Activated naive CD4-positive, alpha-beta T cell treated with anti-CD3 and anti-CD28 coated beads, Interleukin-2, amount 10 ng/mL, durations not matched to agents 7 days and 5 days (primary cell): ENCODE measurements at regions not wholly inside any gene's neighbourhood (a gene's known extent, or its start where the extent isn't known, plus 50 kb on each side); places are given as distances from the start of the nearest gene placed in this dataset.
"Not testable (repeated sequence)": the region's sequence is repeated elsewhere in the genome, so short reads cannot be mapped to it uniquely, and the experiment has no call there.

Source experiments
- CTCF ChIA-PET: fragments of 350-600 bp; sonication (Branson Sonifier 250); formaldehyde crosslinking; loops from one replicate; lab custom pipeline; 2021; ENCODE audit warnings: antibody characterized with exemption; lab: Charles Lee
- DNase-seq: peaks from one replicate; pipeline ENCODE4 v3.0.0-alpha.2; 2020
- H3K27ac Mint-ChIP-seq: one replicate; pipeline ENCODE4 v1.8.0; 2021; ENCODE audit warnings: mild to moderate bottlenecking, moderate library complexity, mixed read lengths
- H3K27me3 Mint-ChIP-seq: one replicate; pipeline ENCODE4 v1.8.0; 2021; ENCODE audit warnings: mild to moderate bottlenecking, mixed read lengths
- H3K36me3 Mint-ChIP-seq: one replicate; pipeline ENCODE4 v1.8.0; 2021; ENCODE audit warnings: mixed read lengths
- H3K4me1 Mint-ChIP-seq: one replicate; pipeline ENCODE4 v1.8.0; 2021; ENCODE audit warnings: mixed read lengths
- H3K4me3 Mint-ChIP-seq: one replicate; pipeline ENCODE4 v1.8.0; 2021; ENCODE audit warnings: mild to moderate bottlenecking, moderate library complexity, mixed read lengths
- H3K9me3 Mint-ChIP-seq: one replicate; pipeline ENCODE4 v1.8.0; 2021; ENCODE audit warnings: mixed read lengths

- CTCF ChIA-PET = no interaction called here
- H3K27me3 Mint-ChIP-seq = no peaks in the 10 kb centered on the region
- H3K36me3 Mint-ChIP-seq = no peaks in the 10 kb centered on the region
- H3K4me1 Mint-ChIP-seq = no peaks in the 10 kb centered on the region
- H3K9me3 Mint-ChIP-seq = peaks cover 6% of the 10 kb centered on the region
- no peak overlapping the region for H3K27ac Mint-ChIP-seq
- no peak for DNase-seq
- H3K4me3 Mint-ChIP-seq = no peak overlapping the region
These were observed 724.6 kb upstream of the NRP1 start for GRCh38 chr10:34058845-34059614.

DNA sequence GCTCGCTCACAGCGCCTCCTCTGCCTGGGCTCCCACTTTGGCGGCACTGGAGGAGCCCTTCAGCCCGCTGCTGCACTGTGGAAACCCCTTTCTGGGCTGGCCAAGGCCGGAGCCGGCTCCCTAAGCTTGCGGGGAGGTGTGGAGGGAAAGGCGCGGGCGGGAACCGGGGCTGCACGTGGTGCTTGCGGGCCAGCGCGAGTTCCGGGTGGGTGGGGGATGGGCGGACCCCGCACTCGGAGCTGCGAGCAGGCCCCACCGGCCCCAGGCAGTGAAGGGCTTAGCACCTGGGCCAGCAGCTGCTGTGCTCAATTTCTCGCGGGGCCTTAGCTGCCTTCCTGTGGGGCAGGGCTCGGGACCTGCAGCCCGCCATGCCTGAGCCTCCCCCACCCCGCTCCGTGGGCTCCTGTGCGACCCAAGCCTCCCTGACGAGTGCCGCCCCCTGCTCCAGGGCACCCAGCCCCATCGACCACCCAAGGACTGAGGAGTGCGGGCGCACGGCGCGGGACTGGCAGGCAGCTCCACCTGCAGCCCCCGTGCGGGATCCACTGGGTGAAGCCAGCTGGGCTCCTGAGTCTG lies 721.0 kb upstream of the NRP1 start:
- H3K4me1 Mint-ChIP-seq, H3K4me3 Mint-ChIP-seq, H3K36me3 Mint-ChIP-seq, DNase-seq, H3K27ac Mint-ChIP-seq, H3K9me3 Mint-ChIP-seq, CTCF ChIA-PET, H3K27me3 Mint-ChIP-seq: not testable (repeated sequence)

- no peak for DNase-seq
- no peak overlapping the region for H3K4me3 Mint-ChIP-seq
- CTCF ChIA-PET = no interaction called here
- peaks cover 2% of the 10 kb centered on the region for H3K9me3 Mint-ChIP-seq
- H3K4me1 Mint-ChIP-seq = no peaks in the 10 kb centered on the region
- no peak overlapping the region for H3K27ac Mint-ChIP-seq
- peaks cover 4% of the 10 kb centered on the region for H3K27me3 Mint-ChIP-seq
- no peaks in the 10 kb centered on the region for H3K36me3 Mint-ChIP-seq
These were observed 715.4 kb upstream of the NRP1 start for GRCh38 chr10:34049887-34050286.

DNA sequence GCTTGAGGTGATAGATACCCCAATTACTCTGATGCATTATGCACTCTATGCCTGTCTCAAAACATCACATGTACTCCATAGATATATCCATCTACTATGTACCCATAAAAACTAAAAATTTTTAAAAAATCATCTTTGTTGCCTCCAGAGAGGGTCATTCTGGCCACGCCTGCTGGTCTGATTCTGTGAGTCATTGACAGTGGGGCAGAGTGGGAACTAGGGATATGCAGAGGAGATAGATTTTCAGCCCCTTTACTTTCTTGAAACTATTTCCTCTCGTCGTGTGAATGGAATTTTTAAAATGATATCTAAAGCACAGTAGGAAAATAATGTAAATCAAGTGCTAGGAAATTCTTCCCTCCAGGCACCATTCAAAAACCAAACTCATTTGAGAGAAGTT lies 715.0 kb upstream of the NRP1 start:
- Mint-ChIP-seq H3K36me3 (no peaks in the 10 kb centered on the region), H3K27ac (no peak overlapping the region), H3K4me3 (no peak overlapping the region), H3K27me3 (peaks cover 4% of the 10 kb centered on the region), H3K9me3 (peaks cover 2% of the 10 kb centered on the region), H3K4me1 (no peaks in the 10 kb centered on the region)
- no peak for DNase-seq
- CTCF ChIA-PET = no interaction called here

GRCh38 chr10:34047389-34047788 lies 712.9 kb upstream of the NRP1 start:
- Mint-ChIP-seq H3K4me3 (no peak overlapping the region), H3K36me3 (no peaks in the 10 kb centered on the region), H3K9me3 (peaks cover 4% of the 10 kb centered on the region), H3K4me1 (no peaks in the 10 kb centered on the region), H3K27me3 (peaks cover 4% of the 10 kb centered on the region), H3K27ac (no peak overlapping the region)
- CTCF ChIA-PET = no interaction called here
- no peak for DNase-seq

GRCh38 chr10:34046506-34047034 lies 712.1 kb upstream of the NRP1 start:
- DNase-seq = no peak
- CTCF ChIA-PET = no interaction called here
- H3K27ac Mint-ChIP-seq = no peak overlapping the region
- peaks cover 4% of the 10 kb centered on the region for H3K9me3 Mint-ChIP-seq
- H3K4me3 Mint-ChIP-seq = no peak overlapping the region
- H3K27me3 Mint-ChIP-seq = peaks cover 4% of the 10 kb centered on the region
- H3K4me1 Mint-ChIP-seq = no peaks in the 10 kb centered on the region
- no peaks in the 10 kb centered on the region for H3K36me3 Mint-ChIP-seq

DNA sequence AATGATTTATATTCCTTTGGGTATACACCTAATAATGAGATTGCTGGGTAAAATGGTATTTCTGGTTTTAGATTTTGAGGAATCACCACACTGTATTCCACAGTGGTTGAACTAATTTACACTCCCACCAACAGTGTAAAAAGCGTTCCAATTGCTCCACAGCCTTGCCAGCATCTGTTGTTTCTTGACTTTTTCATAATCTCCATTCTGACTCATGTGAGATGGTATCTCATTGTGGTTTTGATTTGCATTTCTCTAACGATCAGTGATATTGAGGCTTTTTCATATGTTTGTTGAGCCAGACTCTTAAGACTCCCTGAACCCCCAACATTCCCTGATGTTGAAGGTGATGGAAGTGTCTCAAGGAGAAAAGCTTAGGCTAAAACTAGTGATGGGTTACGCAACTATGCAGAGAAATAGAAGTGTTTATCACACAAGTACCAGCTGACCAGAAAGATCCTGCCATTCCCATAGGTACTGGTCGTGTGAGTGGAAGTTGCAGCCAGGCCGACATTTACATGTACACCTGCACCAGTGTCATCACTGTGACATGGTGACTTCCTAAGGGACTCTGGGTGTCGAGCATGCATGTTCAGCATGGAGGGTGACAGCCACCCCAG lies 711.2 kb upstream of the NRP1 start:
- H3K9me3 Mint-ChIP-seq = peaks cover 4% of the 10 kb centered on the region
- H3K36me3 Mint-ChIP-seq = no peaks in the 10 kb centered on the region
- CTCF ChIA-PET = no interaction called here
- no peaks in the 10 kb centered on the region for H3K27me3 Mint-ChIP-seq
- no peaks in the 10 kb centered on the region for H3K4me1 Mint-ChIP-seq
- DNase-seq = no peak
- H3K4me3 Mint-ChIP-seq = no peak overlapping the region
- H3K27ac Mint-ChIP-seq = no peak overlapping the region

DNA sequence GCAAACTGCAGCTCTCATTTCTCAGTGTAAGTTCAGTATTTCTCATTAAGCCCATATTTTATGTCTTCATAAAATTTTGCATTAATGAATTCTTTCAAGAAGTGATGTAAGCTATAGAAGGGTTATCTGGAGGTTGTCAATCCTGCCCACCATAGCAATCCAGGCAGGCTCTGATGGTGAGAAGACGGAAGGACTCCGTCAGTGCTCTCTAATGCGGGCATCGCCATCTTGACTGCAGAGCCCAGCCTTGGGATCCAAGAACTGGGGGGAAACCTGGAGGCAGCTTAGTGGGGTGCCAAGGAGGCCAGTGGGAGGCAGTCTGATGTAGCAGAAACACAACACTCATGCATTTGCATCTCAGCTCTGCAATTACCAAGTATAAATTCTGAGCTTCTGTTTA lies 707.4 kb upstream of the NRP1 start:
- peaks cover 4% of the 10 kb centered on the region for H3K9me3 Mint-ChIP-seq
- CTCF ChIA-PET = no interaction called here
- H3K27me3 Mint-ChIP-seq = no peaks in the 10 kb centered on the region

DNA sequence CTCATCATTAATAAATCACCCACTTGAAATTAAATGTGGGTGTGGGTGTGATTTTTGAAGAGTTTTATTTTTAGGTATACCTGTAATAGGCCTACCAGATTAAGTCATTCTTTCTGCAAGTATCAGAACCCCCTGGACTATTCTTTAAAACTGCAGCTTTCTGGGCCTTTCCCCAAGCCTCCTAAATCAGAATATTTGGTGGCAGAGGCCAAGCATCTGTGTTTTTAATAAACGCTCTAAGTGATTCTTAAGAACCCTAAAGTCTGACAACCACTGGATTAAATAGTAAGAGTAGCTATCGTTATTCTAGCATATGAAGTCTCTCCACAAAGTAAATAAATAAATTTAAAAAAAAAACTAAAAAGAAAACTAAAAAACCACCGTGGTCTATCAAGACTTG lies 703.0 kb upstream of the NRP1 start:
- H3K27ac Mint-ChIP-seq = no peak overlapping the region
- H3K9me3 Mint-ChIP-seq = no peaks in the 10 kb centered on the region
- no peaks in the 10 kb centered on the region for H3K4me1 Mint-ChIP-seq
- no peak overlapping the region for H3K4me3 Mint-ChIP-seq
- CTCF ChIA-PET = no interaction called here
- no peak for DNase-seq
- H3K27me3 Mint-ChIP-seq = no peaks in the 10 kb centered on the region
- H3K36me3 Mint-ChIP-seq = no peaks in the 10 kb centered on the region

More for the DNA sequence above, 707.4 kb upstream of the NRP1 start:
- no peak for DNase-seq
- no peaks in the 10 kb centered on the region for H3K4me1 Mint-ChIP-seq
- no peak overlapping the region for H3K4me3 Mint-ChIP-seq
- H3K27ac Mint-ChIP-seq = no peak overlapping the region
- H3K36me3 Mint-ChIP-seq = no peaks in the 10 kb centered on the region

DNA sequence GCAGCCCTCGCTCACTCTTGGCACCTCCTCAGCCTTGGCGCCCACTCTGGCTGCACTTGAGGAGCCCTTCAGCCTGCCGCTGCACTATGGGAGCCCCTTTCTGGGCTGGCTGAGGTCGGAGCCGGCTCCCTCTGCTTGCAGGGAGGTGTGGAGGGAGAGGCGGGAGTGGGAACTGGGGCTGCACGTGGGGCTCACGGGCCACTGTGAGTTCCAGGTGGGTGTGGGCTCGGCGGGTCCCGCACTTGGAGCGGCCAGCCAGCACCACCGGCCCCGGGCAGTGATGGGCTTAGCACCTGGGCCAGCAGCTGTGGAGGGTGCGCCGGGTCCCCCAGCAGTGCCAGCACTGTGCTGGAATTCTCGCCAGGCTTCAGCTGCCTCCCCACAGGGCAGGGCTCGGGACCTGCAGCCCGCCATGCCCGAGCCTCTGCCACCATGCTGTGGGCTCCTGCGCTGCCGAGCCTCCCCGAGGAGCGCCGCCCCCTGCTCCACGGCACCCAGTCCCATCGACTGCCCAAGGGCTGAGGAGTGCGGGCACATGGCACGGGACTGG lies 700.8 kb upstream of the NRP1 start:
- H3K36me3 Mint-ChIP-seq, H3K27me3 Mint-ChIP-seq, H3K9me3 Mint-ChIP-seq, H3K27ac Mint-ChIP-seq, H3K4me3 Mint-ChIP-seq, CTCF ChIA-PET, H3K4me1 Mint-ChIP-seq, DNase-seq: not testable (repeated sequence)

- H3K4me1 Mint-ChIP-seq = no peaks in the 10 kb centered on the region
- H3K4me3 Mint-ChIP-seq = no peak overlapping the region
These were observed 698.6 kb upstream of the NRP1 start for GRCh38 chr10:34033078-34033477.

DNA sequence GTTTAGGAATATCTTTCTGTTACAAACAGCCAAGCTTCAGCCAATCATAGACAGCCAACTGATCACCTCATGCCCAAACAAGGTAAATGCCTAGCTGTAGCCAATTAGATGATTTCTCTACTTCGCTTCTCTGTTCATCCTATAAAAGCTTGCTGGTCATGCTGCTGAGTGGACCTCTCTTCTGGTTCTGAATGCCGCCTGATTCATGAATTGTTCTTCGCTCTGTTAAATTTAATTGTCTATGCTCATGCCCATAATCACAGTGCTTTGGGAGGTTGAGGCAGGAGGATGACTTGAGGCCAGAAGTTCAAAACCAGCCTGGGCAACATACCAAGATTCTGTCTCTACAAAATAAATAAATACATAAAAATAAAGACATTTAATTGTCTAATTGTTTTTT lies 698.1 kb upstream of the NRP1 start:
- Mint-ChIP-seq H3K27me3 (no peaks in the 10 kb centered on the region), H3K27ac (no peak overlapping the region), H3K9me3 (no peaks in the 10 kb centered on the region), H3K4me1 (no peaks in the 10 kb centered on the region), H3K36me3 (no peaks in the 10 kb centered on the region), H3K4me3 (no peak overlapping the region)
- CTCF ChIA-PET = no interaction called here
- DNase-seq = no peak

More at GRCh38 chr10:34033078-34033477, 698.6 kb upstream of the NRP1 start:
- DNase-seq = no peak
- CTCF ChIA-PET = no interaction called here
- H3K27ac Mint-ChIP-seq = no peak overlapping the region
- H3K36me3 Mint-ChIP-seq = no peaks in the 10 kb centered on the region
- no peaks in the 10 kb centered on the region for H3K9me3 Mint-ChIP-seq
- no peaks in the 10 kb centered on the region for H3K27me3 Mint-ChIP-seq

GRCh38 chr10:34031400-34031799 lies 696.9 kb upstream of the NRP1 start:
- no peaks in the 10 kb centered on the region for H3K36me3 Mint-ChIP-seq
- no peak for DNase-seq
- no peak overlapping the region for H3K4me3 Mint-ChIP-seq
- H3K27me3 Mint-ChIP-seq = no peaks in the 10 kb centered on the region
- no peaks in the 10 kb centered on the region for H3K4me1 Mint-ChIP-seq
- H3K9me3 Mint-ChIP-seq = no peaks in the 10 kb centered on the region
- CTCF ChIA-PET = no interaction called here
- H3K27ac Mint-ChIP-seq = no peak overlapping the region

DNA sequence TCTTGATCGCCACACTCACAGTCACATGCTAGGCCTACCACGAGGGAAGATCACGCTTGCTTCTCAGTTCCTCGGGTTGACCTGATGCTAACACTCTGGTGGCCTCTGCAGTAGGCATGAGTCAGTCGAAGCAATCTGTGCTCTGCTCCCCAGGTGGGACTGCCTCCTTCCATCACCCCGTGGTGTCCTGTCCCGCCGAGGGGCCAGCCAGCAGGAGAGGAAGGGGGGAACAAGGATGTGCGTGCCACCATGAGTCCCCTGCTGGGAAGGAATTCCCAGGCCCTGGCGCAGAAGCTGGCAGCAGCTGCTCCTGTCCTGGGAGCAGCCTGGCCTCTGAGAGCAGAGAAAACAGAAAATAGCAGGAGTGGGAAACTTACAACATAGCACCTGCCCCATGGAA lies 695.0 kb upstream of the NRP1 start:
- DNase-seq = no peak
- H3K4me3 Mint-ChIP-seq = no peak overlapping the region
- H3K27ac Mint-ChIP-seq = no peak overlapping the region
- CTCF ChIA-PET = no interaction called here
- no peaks in the 10 kb centered on the region for H3K9me3 Mint-ChIP-seq
- H3K36me3 Mint-ChIP-seq = no peaks in the 10 kb centered on the region
- H3K27me3 Mint-ChIP-seq = no peaks in the 10 kb centered on the region
- no peaks in the 10 kb centered on the region for H3K4me1 Mint-ChIP-seq

- CTCF ChIA-PET = no interaction called here
- no peak overlapping the region for H3K4me3 Mint-ChIP-seq
- H3K9me3 Mint-ChIP-seq = no peaks in the 10 kb centered on the region
- H3K27me3 Mint-ChIP-seq = no peaks in the 10 kb centered on the region
- H3K4me1 Mint-ChIP-seq = no peaks in the 10 kb centered on the region
- H3K36me3 Mint-ChIP-seq = no peaks in the 10 kb centered on the region
- no peak overlapping the region for H3K27ac Mint-ChIP-seq
- DNase-seq = no peak
These were observed 694.5 kb upstream of the NRP1 start for GRCh38 chr10:34028936-34029335.
